Right cardiac atrium (tissue), 5 donors: ENCODE measurements at regions not wholly inside any gene's neighbourhood (a gene's known extent, or its start where the extent isn't known, plus 50 kb on each side); places are given as distances from the start of the nearest gene placed in this dataset.
"Not testable (repeated sequence)": the region's sequence is repeated elsewhere in the genome, so short reads cannot be mapped to it uniquely, and the experiment has no call there.

Source experiments
- ATAC-seq, 2 donors: fragments of 200-7000 bp; cut with Tn5 transposase; one replicate each; pipeline versions ENCODE4 v1.8.0 to v1.9.1; 2020; ENCODE audit warnings: moderate library complexity in 2 of 2, mild to moderate bottlenecking in 1 of 2
- DNase-seq, 3 donors: peaks; one replicate each; pipeline ENCODE4 v3.0.0-alpha.2; 2020
- H3K27ac ChIP-seq: one replicate; pipeline ENCODE4 v1.5.1; 2013; ENCODE audit warnings: mild to moderate bottlenecking, low read length, control low read depth, moderate library complexity
- H3K27me3 ChIP-seq: one replicate; pipeline ENCODE4 v1.6.1; 2013; ENCODE audit not compliant: control insufficient read depth, insufficient read depth
- H3K4me1 ChIP-seq: one replicate; pipeline ENCODE4 v1.6.1; 2013; ENCODE audit warnings: low read length; ENCODE audit not compliant: control insufficient read depth, insufficient read depth
- H3K4me3 ChIP-seq: one replicate; pipeline ENCODE4 v1.5.1; 2013; ENCODE audit warnings: low read length, control low read depth
- H3K9me3 ChIP-seq: one replicate; pipeline ENCODE4 v1.6.1; 2013; ENCODE audit warnings: low read length; ENCODE audit not compliant: control insufficient read depth
- WGBS: extraction: QIAGEN DNeasy Blood & Tissue Kit; methylation state at CpG from one replicate; pipeline ENCODE4 v1.1.7; 2013; 5-methylcytosine and 5-hydroxymethylcytosine counted together
- intact Hi-C, 4 donors: fragments of 100-400 bp; cut with DNase I; formaldehyde crosslinking; loops; one replicate each; pipeline versions ENCODE4 v1.11.0 to v1.14.0; 2022 to 2023
- donor health status: healthy with polysubstance abuse.
- donor health status: DM: no; HTN: yes; CAD: no.
- donor health status: DM: no; HTN: no; CAD: no.
- donor health status: DM: no; HTN: yes; CAD: no; lungs with severe emphysema.
- donor health status: DM: yes; HTN: yes; CAD: no.

- Histone ChIP-seq H3K27me3 (no peaks in the 10 kb centered on the region), H3K27ac (no peak overlapping the region), H3K9me3 (no peaks in the 10 kb centered on the region), H3K4me3 (no peak overlapping the region), H3K4me1 (no peaks in the 10 kb centered on the region)
- 0% methylated on average over 1 of the region's 1 CpG for WGBS
- peak; percentile 90 to 92 for ATAC-seq
- intact Hi-C loops = loop anchor here in 1 of 4 donors (5.0 kb wide), 1 partner anchor 715 kb away; no protein-coding TSS in a partner anchor
- peak; percentile 33 to 67 (median 51) for DNase-seq
These were observed 156.8 kb upstream of the TMEM260 start for GRCh38 chr14:56422703-56423213.

GRCh38 chr14:56423544-56423943, 156.1 kb upstream of the TMEM260 start:
- ATAC-seq = peak; percentile 31 to 52
- intact Hi-C loops = loop anchor here in 1 of 4 donors (5.0 kb wide), 1 partner anchor 716 kb away; no protein-coding TSS in a partner anchor
- no peaks in the 10 kb centered on the region for H3K4me1 ChIP-seq
- 34% methylated on average over 2 of the region's 2 CpGs for WGBS
- H3K27ac ChIP-seq = no peak overlapping the region
- peak in 1 of 3 donors; percentile 29 for DNase-seq
- H3K9me3 ChIP-seq = no peaks in the 10 kb centered on the region
- H3K27me3 ChIP-seq = no peaks in the 10 kb centered on the region
- no peak overlapping the region for H3K4me3 ChIP-seq

GRCh38 chr14:56431013-56431412, 148.6 kb upstream of the TMEM260 start:
- intact Hi-C loops = no loop called here
- ATAC-seq = no peak

GRCh38 chr14:56449670-56450213, 129.9 kb upstream of the TMEM260 start:
- intact Hi-C loops = no loop called here

More at GRCh38 chr14:56431013-56431412, 148.6 kb upstream of the TMEM260 start:
- Histone ChIP-seq H3K27ac (no peak overlapping the region), H3K4me1 (no peaks in the 10 kb centered on the region), H3K4me3 (no peak overlapping the region), H3K9me3 (no peaks in the 10 kb centered on the region), H3K27me3 (no peaks in the 10 kb centered on the region)
- no peak for DNase-seq
- 72% methylated on average over 4 of the region's 4 CpGs for WGBS

GRCh38 chr14:56452940-56453339, 126.7 kb upstream of the TMEM260 start:
- ATAC-seq = no peak
- Histone ChIP-seq H3K27ac (no peak overlapping the region), H3K27me3 (no peaks in the 10 kb centered on the region), H3K9me3 (no peaks in the 10 kb centered on the region), H3K4me3 (no peak overlapping the region), H3K4me1 (no peaks in the 10 kb centered on the region)
- no peak for DNase-seq
- intact Hi-C loops = no loop called here
- WGBS = 83% methylated on average over 6 of the region's 6 CpGs

More at GRCh38 chr14:56449670-56450213, 129.9 kb upstream of the TMEM260 start:
- no peak for ATAC-seq
- H3K4me3 ChIP-seq = no peak overlapping the region
- DNase-seq = no peak
- no peaks in the 10 kb centered on the region for H3K27me3 ChIP-seq
- no peak overlapping the region for H3K27ac ChIP-seq
- H3K9me3 ChIP-seq = no peaks in the 10 kb centered on the region
- H3K4me1 ChIP-seq = no peaks in the 10 kb centered on the region
- WGBS = 96% methylated on average over 2 of the region's 2 CpGs

GRCh38 chr14:56454680-56455079, 124.9 kb upstream of the TMEM260 start:
- 90% methylated on average over 3 of the region's 3 CpGs for WGBS
- ATAC-seq, H3K4me1 ChIP-seq, H3K27me3 ChIP-seq, DNase-seq, intact Hi-C loops, H3K27ac ChIP-seq, H3K9me3 ChIP-seq, H3K4me3 ChIP-seq: not testable (repeated sequence)

- H3K27me3 ChIP-seq = no peaks in the 10 kb centered on the region
- H3K27ac ChIP-seq = no peak overlapping the region
- ATAC-seq = no peak
- intact Hi-C loops = no loop called here
- WGBS = 89% methylated on average over 2 of the region's 2 CpGs
- H3K9me3 ChIP-seq = no peaks in the 10 kb centered on the region
- no peak overlapping the region for H3K4me3 ChIP-seq
- DNase-seq = no peak
- H3K4me1 ChIP-seq = peaks cover 2% of the 10 kb centered on the region
These were observed 119.1 kb upstream of the TMEM260 start for GRCh38 chr14:56460469-56460868.

- DNase-seq (no peak), ATAC-seq (no peak)
- Histone ChIP-seq H3K4me3 (no peak overlapping the region), H3K27ac (no peak overlapping the region), H3K4me1 (peaks cover 2% of the 10 kb centered on the region), H3K9me3 (no peaks in the 10 kb centered on the region), H3K27me3 (no peaks in the 10 kb centered on the region)
- 85% methylated on average over 8 of the region's 8 CpGs for WGBS
- intact Hi-C loops = no loop called here
These were observed 118.0 kb upstream of the TMEM260 start for GRCh38 chr14:56461276-56462275.

GRCh38 chr14:56463271-56463890, 116.2 kb upstream of the TMEM260 start:
- no peak for DNase-seq
- no peak for ATAC-seq
- no peak overlapping the region for H3K27ac ChIP-seq
- peaks cover 2% of the 10 kb centered on the region for H3K4me1 ChIP-seq
- no peaks in the 10 kb centered on the region for H3K9me3 ChIP-seq
- no peak overlapping the region for H3K4me3 ChIP-seq
- intact Hi-C loops = no loop called here
- no peaks in the 10 kb centered on the region for H3K27me3 ChIP-seq
- 64% methylated on average over 3 of the region's 3 CpGs for whole genome bisulfite sequencing

GRCh38 chr14:56471056-56471455, 108.5 kb upstream of the TMEM260 start:
- peak in 1 of 2 donors; percentile 40 for ATAC-seq
- 97% methylated on average over 8 of the region's 8 CpGs for WGBS
- no peaks in the 10 kb centered on the region for H3K4me1 ChIP-seq
- H3K4me3 ChIP-seq = no peak overlapping the region
- H3K27me3 ChIP-seq = no peaks in the 10 kb centered on the region
- H3K9me3 ChIP-seq = no peaks in the 10 kb centered on the region
- intact Hi-C loops = loop anchor here in 3 of 4 donors (10.0 kb wide), 4 partner anchors 756 to 1036 kb away; partner anchors contain the start of gene TBPL2 (in 2 of the 3)
- no peak for DNase-seq
- no peak overlapping the region for H3K27ac ChIP-seq
